NCI-H1048 (cell line): ENCODE measurements at regions not wholly inside any gene's neighbourhood (a gene's known extent, or its start where the extent isn't known, plus 50 kb on each side); places are given as distances from the start of the nearest gene placed in this dataset.

ENCODE experiments used
- DNase-seq: peaks from one replicate; lab custom pipeline; 2025; lab: John Stamatoyannopoulos, UW

DNA sequence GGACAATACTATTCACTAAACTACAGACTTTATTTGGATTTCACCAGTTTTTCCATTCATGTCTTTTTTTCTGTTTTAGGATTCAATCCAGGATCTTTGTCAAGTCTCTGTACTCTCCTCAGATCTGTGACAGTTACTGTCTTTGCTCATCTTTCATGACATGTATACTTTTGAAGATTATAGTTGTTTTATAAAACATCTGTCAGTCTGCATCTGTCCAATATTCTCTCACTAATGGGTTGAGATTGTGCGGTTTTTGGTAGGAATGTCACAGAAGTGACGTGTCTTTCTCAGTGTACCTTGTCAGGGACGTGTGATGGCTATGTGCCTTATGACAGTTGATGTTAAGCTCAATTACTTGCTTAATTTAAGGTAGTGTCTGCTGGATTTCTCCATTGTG lies 124.9 kb upstream of the TPK1 start:
- no peak for DNase-seq

DNA sequence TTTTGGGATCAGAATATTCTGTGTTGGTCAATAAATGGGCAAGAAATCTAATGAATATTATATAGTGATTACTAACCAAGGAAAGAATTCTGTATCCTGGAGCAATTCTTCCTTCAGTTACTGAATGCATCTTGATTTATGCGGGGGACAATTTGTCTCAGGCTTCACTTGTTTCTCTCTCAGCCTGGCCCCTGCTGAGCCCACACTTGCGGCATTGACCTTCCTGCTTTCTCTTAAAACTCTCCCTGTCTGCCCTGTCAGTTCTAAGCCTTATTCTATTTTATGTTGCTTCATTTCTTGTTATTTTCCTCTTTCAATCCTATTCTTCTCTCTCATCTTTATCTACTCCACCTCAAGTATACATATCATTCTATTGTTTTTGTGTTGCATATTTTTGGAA lies 122.1 kb upstream of the TPK1 start:
- DNase-seq, result no peak

DNA sequence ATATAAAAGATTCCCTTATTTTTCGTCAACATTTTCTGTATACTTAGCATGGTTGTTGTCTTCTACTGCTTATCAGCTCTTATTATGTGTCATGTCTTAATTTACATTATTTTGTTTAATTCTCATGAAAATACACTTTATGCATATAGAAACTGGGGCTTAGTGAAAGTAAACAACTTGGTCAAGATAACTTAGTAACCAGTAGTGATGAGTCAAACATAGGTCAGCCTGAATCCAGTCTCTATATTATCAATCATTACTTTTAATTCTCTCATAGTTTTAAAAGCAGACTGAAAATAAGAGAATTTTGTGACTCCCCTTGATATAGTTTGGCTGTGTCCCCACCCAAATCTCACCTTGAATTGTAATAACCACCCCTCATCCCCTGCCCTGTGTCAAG lies 119.6 kb upstream of the TPK1 start:
- no peak for DNase-seq

DNA sequence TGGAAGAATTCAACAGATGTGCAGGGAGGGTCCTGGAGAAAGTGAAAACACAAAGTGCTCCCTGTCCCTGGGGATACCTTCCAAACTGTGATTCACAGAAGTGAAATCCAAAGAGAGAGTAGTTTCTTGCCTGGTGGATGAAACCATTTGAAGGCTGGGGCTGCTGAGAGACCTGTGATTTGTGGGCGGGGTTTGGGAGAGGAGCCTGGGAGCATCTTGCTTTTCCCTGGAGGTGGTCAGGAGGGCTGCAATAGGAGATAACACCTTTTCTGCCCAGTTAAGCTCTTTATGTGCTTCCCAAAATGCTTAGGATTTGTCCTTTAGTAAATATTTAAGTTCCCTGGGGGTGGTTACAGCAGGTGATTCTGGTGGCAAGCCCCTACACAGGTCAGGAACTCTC lies 105.3 kb upstream of the TPK1 start:
- no peak for DNase-seq

DNA sequence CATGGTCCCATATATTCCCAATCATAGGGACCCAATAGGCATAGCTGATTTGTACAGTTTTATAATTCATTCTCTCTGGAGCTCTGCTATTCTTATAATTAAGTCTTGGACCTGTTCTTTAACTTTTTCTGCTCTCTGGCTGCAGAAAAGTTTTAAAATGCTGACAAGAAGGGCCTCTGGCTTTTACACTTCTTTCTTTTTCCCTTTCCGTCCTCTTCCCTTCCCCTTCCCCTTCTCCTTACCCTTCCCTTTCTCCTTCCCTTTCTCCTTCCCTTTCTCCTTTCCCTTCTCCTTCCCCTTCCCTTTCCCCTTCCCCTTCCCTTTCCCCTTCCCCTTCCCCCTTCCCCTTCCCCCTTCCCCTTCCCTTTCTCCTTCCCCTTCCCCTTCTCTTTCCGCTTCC lies 101.3 kb upstream of the TPK1 start:
- DNase-seq, result no peak

DNA sequence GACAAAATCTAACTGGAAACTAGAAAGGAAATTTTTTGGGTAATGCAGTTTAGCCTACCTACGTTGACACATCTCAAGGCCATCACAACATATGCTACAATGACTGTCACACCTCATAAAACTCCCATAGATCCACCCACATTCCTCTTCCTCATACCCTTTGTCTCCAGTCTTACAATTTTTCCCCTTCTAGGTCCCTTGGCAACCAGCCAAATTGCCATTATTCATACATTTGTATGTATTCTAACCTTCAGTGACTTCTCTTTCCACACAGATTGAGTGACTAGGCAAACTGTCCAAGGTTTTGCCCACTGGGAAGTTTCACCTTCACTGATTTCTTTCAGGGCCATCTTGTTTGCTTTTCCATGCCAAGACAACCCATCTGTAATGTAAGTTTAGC lies 100.5 kb upstream of the TPK1 start:
- no peak for DNase-seq

DNA sequence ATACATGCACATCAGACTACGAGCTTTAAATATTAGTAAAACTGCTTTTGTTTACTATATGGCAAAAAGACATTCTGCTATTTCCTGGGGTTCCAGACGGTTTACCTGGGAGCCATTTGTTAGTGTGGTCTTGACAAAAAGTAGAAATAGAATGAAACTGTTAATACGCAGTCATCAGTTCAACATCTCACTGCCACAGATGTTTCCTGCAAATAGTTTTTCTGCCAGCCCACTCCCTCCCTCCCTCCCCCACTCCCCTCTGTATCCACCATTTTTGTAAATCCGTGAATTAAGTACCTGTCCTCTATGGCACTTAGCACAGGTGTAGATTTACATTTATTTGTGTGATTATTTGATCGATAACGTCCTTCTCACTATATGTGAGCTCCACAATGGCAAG lies 74.6 kb upstream of the TPK1 start:
- DNase-seq, result no peak

DNA sequence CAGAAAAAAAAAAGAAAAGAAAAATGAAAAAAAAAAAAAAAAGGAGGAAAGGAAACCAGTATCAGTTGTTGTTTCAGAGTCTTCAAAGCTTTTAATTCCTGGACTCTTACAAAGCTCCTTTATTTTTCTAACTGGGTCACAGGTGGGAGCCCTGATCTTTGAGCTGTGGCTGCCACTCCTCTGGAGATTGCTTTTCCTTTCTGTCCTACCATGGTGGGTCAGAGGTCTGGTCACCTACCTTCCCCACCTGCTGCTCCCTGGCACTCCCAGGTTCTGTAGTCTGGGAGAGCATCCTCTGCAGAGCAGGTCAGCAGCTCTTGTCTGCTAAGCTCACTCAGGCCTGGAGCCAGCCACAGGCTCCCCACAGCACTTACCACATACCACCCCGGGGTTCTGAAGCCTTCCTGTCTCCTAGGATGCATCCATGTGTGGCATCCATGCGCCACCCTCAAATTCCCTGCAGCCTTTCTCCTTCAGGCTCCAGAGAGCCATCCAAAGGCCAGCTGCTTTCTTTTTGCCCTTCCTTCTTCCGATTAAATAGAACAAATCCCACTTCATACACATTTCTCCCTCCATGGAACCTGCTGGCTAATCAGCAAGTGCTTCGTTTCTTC lies 73.2 kb upstream of the TPK1 start:
- no peak for DNase-seq

DNA sequence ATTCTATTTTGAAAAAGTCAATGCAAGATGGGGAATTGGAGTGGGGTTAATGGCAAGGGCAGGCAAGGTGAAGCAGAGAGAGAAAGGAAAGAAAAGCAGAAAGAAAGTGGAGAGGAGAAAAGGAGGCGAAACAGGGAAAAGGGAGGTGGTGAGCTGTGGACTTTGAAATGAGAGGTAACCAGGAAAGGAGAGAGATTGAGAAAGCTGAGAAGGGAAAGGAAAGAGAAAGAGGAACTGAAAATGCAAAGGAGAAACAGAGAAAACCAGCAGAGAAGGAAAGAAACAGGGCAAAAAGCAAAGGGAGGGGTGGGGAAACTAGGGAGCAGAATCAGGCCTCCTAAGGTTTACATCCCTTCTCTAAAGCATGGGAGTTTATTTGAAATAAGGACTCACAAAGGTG lies 72.5 kb upstream of the TPK1 start:
- no peak for DNase-seq

DNA sequence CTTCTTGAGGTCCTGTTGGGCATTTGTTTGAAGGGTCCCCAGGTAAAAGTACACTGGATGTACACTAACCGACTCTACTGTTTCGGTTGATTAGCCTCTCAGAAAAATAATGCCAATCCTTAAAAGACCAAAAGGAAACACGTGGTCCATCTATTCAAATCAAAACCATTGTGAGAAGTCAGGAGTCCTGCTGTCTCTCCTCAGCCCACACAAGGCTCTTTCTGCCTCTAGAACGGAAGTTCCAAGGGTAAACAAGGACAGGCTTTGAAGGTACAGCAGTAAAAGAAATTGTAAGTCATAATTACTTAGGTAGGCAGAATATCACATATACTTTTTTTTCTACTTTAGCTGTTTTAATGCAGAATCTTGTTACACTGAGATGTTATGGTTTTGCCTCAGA lies 71.7 kb upstream of the TPK1 start:
- no peak for DNase-seq

DNA sequence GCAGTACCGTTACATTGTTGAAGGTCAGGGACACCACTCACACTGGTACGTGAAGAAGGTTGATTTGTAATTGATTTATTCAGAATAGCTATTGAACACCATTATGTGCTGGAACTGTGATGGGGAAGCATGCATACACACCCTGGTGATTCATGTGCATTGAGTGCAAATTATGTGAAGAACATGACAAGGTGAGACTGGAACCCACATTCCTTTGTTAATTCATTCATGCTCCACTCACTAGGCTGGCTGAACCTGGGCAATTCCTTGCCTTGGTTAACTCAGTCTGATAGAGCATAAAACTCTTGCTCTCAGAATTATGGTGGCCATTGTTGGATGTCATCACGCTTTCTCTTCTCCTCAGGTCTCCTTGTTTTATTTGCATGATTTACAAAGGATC lies 67.3 kb upstream of the TPK1 start:
- no peak for DNase-seq

DNA sequence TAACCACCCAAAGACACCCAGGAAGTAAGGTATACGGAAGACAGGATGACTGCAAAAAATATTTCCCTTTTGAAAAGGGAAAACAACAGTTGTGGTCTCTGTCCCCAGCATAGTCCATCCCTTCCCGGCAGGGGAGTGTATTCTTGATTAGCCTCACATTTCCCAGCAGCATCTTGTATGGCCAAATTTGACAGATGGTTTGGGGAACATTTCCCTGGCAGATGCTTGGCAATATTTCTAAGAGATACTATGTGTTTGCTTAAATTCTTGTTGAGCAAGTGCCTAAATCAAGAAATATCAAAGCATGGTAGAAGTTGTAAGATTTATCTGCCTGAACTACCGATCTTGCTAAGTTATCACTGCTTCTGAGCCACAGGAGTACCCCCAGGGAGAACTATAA lies 56.9 kb upstream of the TPK1 start:
- DNase-seq, result no peak
